ENCODE measurements at regions not wholly inside any gene's neighbourhood (a gene's known extent, or its start where the extent isn't known, plus 50 kb on each side); places are given as distances from the start of the nearest gene placed in this dataset.

DNA sequence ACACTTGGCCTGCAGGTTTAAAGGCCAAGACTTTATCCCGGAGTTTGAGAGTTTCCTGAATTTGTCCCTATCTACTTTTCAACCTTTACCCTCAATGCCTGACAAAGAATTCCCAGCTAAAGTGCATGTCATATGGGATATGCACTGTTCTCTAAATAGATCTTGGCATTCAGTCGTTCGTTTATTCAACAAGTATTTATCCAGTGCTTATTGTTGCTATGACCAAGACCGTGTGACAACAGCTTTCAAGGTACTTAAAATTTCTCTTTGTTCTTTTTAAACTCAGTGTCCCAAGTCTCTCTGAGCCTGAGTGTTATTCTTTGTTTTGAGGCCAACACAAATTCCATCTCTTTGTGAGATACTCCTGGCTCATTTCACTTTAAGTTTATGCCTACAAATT is 133.4 kb downstream of the RGPD3 start:
- TF ChIP-seq, protein P1, sequence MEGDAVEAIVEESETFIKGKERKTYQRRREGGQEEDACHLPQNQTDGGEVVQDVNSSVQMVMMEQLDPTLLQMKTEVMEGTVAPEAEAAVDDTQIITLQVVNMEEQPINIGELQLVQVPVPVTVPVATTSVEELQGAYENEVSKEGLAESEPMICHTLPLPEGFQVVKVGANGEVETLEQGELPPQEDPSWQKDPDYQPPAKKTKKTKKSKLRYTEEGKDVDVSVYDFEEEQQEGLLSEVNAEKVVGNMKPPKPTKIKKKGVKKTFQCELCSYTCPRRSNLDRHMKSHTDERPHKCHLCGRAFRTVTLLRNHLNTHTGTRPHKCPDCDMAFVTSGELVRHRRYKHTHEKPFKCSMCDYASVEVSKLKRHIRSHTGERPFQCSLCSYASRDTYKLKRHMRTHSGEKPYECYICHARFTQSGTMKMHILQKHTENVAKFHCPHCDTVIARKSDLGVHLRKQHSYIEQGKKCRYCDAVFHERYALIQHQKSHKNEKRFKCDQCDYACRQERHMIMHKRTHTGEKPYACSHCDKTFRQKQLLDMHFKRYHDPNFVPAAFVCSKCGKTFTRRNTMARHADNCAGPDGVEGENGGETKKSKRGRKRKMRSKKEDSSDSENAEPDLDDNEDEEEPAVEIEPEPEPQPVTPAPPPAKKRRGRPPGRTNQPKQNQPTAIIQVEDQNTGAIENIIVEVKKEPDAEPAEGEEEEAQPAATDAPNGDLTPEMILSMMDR (conservative IDR thresholded peaks at IDR 0.05 in 1 of 2, IDR thresholded peaks at IDR 0.05 in 1 of 2; ENCODE audit: low read depth in 1 of 2, low read length in 2 of 2), result no peak
- no peak for TF ChIP-seq EZH2 (IDR thresholded peaks at IDR 0.05; ENCODE audit: low read length, missing control alignments)

Data from fibroblast of lung (primary cell).